HG03039 (cell line): ENCODE measurements at regions not wholly inside any gene's neighbourhood (a gene's known extent, or its start where the extent isn't known, plus 50 kb on each side); places are given as distances from the start of the nearest gene placed in this dataset.

ENCODE experiments used
- ATAC-seq: cut with Tn5 transposase; IDR thresholded peaks from one replicate; pipeline ENCODE4 v1.9.1; 2021; ENCODE audit warnings: mild to moderate bottlenecking, moderate library complexity; ENCODE audit not compliant: unreplicated experiment

DNA sequence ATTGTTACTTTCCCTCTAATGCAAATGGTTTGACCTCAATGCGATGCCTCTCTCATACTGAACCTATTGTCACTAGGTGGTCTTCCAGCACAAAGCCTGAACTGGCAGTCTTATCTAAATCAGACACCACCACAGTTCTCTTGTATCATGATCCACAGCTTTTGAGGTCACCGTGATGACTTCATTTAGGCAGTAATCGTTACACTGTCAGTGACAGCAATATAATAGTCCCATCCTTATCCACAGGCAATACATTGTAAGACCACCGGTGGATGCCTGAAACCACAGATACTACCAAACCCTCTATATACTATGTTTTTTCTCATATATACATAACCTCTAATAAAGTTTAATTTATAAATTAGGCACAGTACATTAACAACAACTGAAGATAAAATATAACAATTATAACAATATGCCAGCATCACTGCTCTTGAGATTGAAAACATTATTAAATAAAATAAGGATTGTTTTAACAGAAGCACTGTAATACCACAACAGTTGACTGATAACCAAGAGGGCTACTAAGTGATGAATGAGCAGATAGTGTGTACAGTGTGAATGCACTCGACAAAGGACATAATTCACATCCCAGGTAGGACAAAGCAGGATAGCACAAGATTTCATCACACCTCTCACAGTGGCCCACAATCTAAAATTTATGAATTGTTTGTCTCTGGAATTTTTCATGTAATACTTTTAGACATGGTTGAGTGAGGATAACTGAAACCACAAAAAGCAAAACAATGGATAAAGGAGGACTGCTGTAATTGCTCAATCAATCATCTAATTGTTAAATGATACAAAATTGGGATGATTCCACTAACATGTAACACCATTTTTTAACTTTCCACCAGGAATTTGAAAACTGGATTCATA is 419.4 kb downstream of the CENPC start:
- no peak for ATAC-seq

DNA sequence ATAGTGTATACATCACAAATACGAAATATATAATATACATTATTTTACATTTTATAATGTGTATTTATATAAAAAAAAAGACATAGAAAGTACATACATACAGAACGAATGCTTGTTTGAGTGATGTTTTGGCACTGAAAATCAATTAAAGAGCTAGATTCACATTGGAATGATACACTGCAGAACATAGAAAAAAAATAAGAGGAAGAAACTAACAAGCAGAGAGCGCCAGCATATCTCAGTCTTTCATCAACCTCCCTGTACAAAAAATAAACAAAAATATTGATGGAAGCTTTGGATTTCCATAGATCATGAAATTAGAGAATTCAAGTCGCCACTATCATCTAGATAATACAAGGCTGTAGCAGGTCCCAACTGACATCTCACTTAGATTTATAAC is 420.6 kb downstream of the CENPC start:
- no peak for ATAC-seq

DNA sequence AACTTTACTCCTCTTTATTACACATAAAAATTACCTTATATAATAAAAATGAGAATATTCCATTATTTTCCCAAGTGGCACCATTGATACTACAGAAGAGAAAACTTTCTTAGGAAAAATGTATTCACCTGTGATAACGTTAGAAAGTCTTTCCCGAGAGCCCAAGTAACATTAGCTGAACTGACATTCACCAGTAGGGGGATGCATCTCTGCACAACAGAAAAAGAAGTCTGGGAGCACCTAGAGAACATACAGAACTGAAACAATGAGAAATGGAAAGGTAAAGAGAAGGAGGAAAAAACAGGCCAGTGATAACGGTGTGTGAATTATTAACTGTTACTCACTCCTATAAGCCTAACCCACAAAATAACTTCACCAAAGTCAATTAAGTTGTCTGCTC is 423.3 kb downstream of the CENPC start:
- no peak for ATAC-seq

- no peak for ATAC-seq
Measured at GRCh38 chr4:67120369-67120768, 424.9 kb downstream of the CENPC start.

GRCh38 chr4:67109276-67109675 is 436.0 kb downstream of the CENPC start:
- ATAC-seq, result no peak

DNA sequence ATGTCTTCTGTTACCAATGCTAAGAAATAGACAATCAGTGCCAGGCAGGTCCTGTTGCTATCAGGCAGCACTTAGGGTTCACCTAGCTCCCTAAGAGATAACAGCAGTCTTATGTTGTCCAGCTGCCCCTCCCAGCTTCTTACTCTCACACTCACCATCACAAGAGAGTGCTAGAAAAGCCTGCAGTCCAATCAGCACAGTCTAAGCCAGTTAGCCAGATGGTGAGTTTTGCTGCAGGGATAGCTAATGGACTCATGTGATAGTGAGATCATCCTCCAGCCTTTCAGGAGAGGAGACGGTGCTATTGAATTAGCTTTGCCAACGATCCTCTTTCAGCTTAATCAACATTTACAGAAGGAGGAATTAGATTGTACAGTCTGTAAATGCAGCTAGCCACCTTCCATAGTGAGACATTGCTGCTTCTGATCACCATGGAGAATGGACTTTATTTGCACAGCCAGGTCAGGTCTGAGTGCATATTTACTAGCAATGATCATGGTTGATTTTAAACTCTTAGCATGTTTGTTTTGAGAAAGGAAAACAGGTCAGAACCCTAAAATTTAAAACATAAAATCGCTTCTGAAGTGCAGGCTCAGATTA is 438.3 kb downstream of the CENPC start:
- no peak for ATAC-seq

DNA sequence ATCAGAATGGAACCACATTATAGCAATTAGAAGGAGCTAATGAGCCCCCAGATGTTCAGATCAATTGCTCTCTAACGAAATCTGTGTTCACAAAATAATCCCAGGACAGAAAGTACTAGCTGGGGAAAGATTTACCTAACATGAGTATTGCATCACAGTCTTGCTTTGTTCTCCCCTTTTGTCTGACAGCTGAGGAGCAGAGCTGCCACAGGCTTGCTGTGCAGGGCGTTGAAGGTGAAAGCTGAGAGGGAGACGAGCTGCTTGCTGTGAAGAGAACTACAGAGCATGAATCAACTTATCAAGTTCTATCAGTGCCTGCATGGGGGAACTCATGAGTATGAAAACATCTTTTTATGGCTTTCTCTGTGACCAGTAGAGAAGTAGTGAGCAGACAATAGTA is 441.2 kb downstream of the CENPC start:
- ATAC-seq, result no peak

GRCh38 chr4:67103001-67103747 is 442.1 kb downstream of the CENPC start:
- ATAC-seq, result no peak

DNA sequence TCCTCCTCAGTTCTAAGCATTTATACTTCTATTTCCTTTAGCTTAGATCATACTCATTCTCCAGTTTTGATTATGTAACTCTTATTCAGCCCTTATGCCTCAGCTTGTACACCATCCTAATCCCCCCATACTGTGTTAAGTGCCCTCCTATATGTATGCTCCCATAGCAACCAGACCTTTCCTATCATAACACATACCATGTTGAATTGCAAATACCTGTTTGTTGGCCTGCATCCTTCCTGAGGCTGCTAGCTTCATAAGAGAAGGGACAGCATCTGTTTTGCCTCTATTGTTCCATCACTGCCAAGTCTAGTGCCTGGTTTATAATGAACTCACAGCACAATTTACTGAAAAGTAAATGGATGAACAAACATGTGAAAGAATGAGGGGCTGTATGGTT is 443.7 kb downstream of the CENPC start:
- no peak for ATAC-seq

GRCh38 chr4:67092351-67092750 is 453.0 kb downstream of the CENPC start:
- no peak for ATAC-seq

- no peak for ATAC-seq
Measured at GRCh38 chr4:67091673-67092072, 453.6 kb downstream of the CENPC start.

DNA sequence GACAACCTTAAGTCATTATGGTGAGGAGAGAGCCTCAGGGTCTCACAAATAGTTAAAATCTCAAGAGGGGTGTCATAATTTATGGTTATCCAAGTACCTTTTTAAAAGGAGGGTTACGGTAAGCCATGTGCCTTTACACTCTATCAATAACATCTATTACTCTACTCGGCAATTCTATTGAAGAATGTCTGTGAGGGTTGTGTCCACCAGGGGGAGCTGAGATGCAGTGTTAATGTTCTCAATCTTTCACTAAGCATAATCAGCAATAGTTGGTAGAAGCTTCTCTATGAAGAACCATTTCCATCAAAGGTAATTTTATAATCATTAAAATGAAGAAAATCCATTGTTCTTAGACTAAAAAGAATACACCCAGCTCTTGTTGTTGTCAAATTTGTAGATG is 457.4 kb downstream of the CENPC start:
- peak; percentile 88 for ATAC-seq

- no peak for ATAC-seq
Measured at GRCh38 chr4:67084783-67085182, 460.5 kb downstream of the CENPC start.

DNA sequence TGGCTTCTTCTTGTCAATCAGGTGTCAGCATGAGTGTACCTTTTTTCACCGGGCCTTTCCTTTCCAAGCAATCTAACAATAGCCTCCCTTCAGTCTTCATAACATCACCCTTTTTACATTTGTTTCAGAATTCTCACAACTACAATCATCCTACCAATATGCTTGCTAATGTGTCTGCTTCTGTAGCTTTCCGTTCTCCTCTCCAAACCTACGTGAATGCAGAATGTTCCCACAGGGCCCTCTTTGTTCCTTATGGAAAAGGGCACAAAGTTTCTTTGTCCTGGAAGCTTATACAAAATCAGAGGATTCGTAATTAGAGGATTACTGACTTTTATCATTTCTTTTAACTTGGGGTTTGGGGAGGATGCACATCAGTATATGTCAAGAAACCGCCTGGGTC is 461.8 kb downstream of the CENPC start:
- no peak for ATAC-seq

DNA sequence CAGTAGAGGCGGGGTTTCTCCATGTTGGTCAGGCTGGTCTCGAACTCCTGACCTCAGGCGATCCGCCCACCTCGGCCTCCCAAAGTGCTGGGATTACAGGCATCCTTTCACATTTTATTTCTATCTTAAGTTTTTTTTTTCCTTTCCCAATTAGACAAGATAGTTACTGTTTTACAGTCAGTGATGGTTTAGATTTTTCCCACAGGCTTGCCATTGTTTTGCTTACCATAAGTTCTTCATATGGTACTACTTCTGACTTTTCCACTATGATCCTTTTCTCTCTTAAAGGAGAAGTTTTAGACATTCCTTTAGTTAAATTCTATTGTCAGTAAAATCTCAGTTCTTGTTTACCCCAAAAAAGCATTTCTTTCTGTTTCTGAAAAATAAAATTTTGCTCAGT is 462.6 kb downstream of the CENPC start:
- no peak for ATAC-seq

- no peak for ATAC-seq
Measured at GRCh38 chr4:67080046-67080557, 465.2 kb downstream of the CENPC start.

DNA sequence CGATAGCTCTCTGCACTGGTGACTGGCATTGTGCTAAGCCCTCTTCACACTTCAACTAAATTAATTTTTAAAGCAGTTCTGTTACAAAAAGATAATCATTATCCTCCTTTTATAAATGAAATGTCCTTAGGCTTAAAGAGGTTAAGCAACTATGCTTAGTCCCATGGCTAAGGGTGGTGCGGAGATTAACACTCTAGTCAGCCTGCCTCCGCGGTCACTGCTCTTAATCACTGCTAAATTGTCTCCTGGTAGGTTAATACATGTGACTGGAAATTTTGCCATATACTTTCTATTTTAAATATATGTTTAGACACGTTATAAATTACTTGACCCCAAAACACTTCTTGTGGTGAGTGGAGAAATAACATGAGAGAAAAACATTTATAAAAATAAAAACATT is 473.7 kb downstream of the CENPC start:
- ATAC-seq, result no peak

DNA sequence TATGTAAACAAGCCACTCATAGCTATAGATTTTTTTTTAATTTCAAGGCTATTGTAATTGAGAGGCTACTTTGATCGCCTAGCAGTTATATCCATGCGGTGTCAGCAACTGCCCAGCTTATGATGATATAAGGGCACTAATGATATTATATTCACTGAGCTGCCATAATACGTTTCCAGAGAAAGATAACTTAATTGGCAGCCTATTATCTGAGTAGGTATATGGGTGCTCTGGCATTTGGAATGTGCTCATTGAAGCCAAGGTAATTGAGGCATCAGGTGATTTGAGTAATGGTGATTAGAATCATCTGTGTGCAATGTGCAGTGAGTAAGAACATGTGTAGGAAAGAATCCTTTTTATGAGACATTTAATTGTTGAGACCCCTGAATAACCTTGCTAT is 490.0 kb downstream of the CENPC start:
- ATAC-seq, result no peak

DNA sequence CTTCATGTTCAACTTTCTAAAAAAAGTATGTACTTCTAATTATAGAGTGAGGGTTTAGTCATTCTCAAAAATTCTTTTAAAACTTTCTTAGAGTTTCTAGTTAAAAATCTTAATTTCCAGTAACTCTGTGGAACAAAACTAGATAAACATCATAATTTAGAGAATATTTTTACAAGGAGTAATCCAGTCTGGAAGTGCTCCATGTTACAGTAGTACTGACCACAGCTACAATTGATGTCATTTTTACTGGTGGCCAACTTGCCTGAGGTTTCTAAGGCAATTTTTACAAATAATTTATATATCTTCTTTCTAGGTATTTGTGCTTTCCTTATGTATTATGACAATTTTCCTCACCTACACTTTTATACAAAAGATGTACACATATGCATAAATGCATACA is 490.4 kb downstream of the CENPC start:
- ATAC-seq, result no peak

DNA sequence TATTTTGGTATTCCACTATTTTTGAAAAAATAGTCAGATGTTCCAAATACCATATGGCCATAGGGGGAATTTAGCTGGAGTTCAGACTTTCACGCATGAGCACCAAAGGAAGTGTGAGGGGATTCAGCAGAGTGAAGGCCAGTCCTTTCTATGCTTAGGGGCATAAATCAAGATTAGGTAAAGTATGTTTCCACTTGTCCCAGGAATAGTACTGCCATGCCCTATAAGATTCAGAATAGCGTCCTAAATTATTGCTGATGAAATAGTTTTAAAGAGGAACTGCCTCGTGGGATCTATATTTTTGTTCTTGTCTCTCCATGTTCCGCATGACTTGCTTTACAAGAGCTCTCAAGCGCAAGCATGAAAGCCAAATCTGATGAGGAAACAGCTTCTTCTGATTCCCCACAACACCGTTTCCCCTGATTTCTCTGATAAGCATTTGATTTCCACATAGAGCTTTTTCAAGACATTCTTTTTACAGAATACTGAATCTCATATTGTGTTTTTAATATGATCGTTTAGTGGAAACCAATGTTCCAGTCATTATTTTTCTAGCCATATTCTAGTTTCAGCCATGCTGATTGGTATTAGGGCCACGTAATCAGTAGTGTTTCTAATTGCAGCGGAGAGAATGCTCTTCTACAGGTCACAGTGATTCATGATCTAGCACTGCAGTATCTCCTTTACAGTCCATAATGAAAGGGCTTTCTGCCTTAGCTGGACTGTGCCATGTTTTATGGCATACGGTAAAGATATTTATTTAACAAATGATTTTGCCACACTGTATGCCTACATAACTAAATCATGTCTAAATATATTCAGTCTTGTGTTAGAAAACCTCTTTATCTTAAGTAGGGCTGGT is 492.3 kb downstream of the CENPC start:
- no peak for ATAC-seq
